DOHH2 (cell line): ENCODE measurements at regions not wholly inside any gene's neighbourhood (a gene's known extent, or its start where the extent isn't known, plus 50 kb on each side); places are given as distances from the start of the nearest gene placed in this dataset.

Source experiments
- CTCF ChIP-seq: fragments of 200-600 bp; sonication (generic); IDR thresholded peaks from one replicate; pipeline ENCODE4 v1.5.1; 2014; ENCODE audit warnings: antibody characterized with exemption, mild to moderate bottlenecking, low read depth, low read length; ENCODE audit not compliant: poor library complexity, severe bottlenecking
- EZH2phosphoT487 ChIP-seq: fragments of 200-600 bp; sonication (generic); IDR thresholded peaks from 2 replicates; pipeline ENCODE4 v1.6.1; 2017; ENCODE audit warnings: borderline replicate concordance, mild to moderate bottlenecking, antibody characterized with exemption, low read length, moderate library complexity, mixed read lengths

GRCh38 chr2:37764739-37765138, 93.3 kb upstream of the CDC42EP3 start:
- no peak for TF ChIP-seq CTCF
- TF ChIP-seq EZH2phosphoT487: no peak
